CD4-positive, CD25-positive, alpha-beta regulatory T cell (primary cell): ENCODE measurements at regions not wholly inside any gene's neighbourhood (a gene's known extent, or its start where the extent isn't known, plus 50 kb on each side); places are given as distances from the start of the nearest gene placed in this dataset.

ENCODE experiments used
- ATAC-seq, 2 donors: fragments of 150-1000 bp; cut with Tn5 transposase; one replicate each; pipeline ENCODE4 v1.10.0; 2021; ENCODE audit warnings: low read depth in 2 of 2, moderate number of reproducible peaks in 2 of 2, moderate library complexity in 1 of 2
- DNase-seq, 3 donors: peaks; one replicate each; pipeline versions ENCODE4 v3.0.0 to v3.0.0-alpha.2; 2012 to 2022; ENCODE audit warnings: mixed read lengths in 1 of 3
- H3K27ac ChIP-seq: one replicate; pipeline ENCODE4 v1.7.0; 2013; ENCODE audit warnings: mild to moderate bottlenecking, low read length; ENCODE audit not compliant: insufficient read depth, poor library complexity, severe bottlenecking
- H3K27me3 ChIP-seq: one replicate; pipeline ENCODE4 v1.7.0; 2013; ENCODE audit warnings: low read length; ENCODE audit not compliant: control insufficient read depth, insufficient read depth
- H3K36me3 ChIP-seq: one replicate; pipeline ENCODE4 v1.7.0; 2013; ENCODE audit warnings: mild to moderate bottlenecking, low read length, moderate library complexity; ENCODE audit not compliant: control insufficient read depth, insufficient read depth
- H3K4me1 ChIP-seq: 2 replicates; pipeline ENCODE4 v1.7.0; 2013; ENCODE audit warnings: mild to moderate bottlenecking, low read length; ENCODE audit not compliant: insufficient read depth, control insufficient read depth, poor library complexity, severe bottlenecking
- H3K4me3 ChIP-seq: one replicate; pipeline ENCODE4 v1.7.0; 2013; ENCODE audit warnings: low read depth, mild to moderate bottlenecking, low read length, moderate library complexity
- H3K9me3 ChIP-seq, 2 experiments: 1 replicate in 1 of 2; 2 replicates in 1 of 2; pipeline ENCODE4 v1.7.0; 2013; ENCODE audit warnings: low read length in 2 of 2, mild to moderate bottlenecking in 1 of 2, moderate library complexity in 1 of 2; ENCODE audit not compliant: control insufficient read depth in 2 of 2
- H3K27ac Mint-ChIP-seq, 3 donors: one replicate each; pipeline ENCODE4 v1.8.0; 2020 to 2022; ENCODE audit warnings: mild to moderate bottlenecking in 3 of 3, mixed read lengths in 3 of 3, moderate library complexity in 2 of 3
- H3K27me3 Mint-ChIP-seq: one replicate; pipeline ENCODE4 v1.8.0; 2022; ENCODE audit warnings: mild to moderate bottlenecking, mixed read lengths
- H3K36me3 Mint-ChIP-seq: one replicate; pipeline ENCODE4 v1.8.0; 2020; ENCODE audit warnings: mixed read lengths
- H3K4me1 Mint-ChIP-seq, 4 donors: one replicate each; pipeline ENCODE4 v1.8.0; 2020 to 2022; ENCODE audit warnings: mixed read lengths in 4 of 4, mild to moderate bottlenecking in 1 of 4
- H3K4me3 Mint-ChIP-seq, 4 donors: one replicate each; pipeline ENCODE4 v1.8.0; 2020 to 2022; ENCODE audit warnings: mild to moderate bottlenecking in 4 of 4, mixed read lengths in 4 of 4, moderate library complexity in 3 of 4
- H3K9me3 Mint-ChIP-seq, 7 donors: one replicate each; pipeline ENCODE4 v1.8.0; 2020 to 2022; ENCODE audit warnings: mixed read lengths in 7 of 7, mild to moderate bottlenecking in 3 of 7, moderate library complexity in 2 of 7

DNA sequence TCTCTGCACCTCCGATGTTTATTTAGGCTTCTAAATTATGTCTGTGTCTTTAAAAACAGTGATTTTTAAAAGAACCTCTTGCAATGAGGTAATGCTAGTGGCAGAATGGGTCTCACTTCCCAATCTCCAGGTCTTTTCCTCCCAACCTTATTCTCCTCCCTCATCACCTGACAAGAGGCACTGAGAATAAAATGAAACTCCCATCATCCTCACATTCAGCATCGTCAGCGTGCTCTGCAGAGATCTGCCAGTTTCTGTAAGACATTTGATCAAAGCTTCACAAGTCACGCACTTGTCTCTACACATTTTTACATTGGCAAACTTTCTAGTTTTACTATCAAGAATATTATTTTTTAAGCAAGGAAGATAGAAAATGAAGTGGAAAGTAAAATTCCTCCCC is 420.5 kb downstream of the GABRB3 start:
- H3K9me3 ChIP-seq, result peaks cover 0 to 3% of the 10 kb centered on the region in 2 experiments
- H3K4me3 ChIP-seq, result no peak overlapping the region
- ATAC-seq (no peak), DNase-seq (no peak)
- Mint-ChIP-seq H3K4me3 (no peak overlapping the region), H3K36me3 (no peaks in the 10 kb centered on the region), H3K4me1 (no peaks in the 10 kb centered on the region), H3K27ac (no peak overlapping the region), H3K27me3 (no peaks in the 10 kb centered on the region), H3K9me3 (peaks cover 3 to 9% (median 6%) of the 10 kb centered on the region in 7 donors)
- H3K36me3 ChIP-seq, result no peaks in the 10 kb centered on the region
- H3K27ac ChIP-seq, result no peak overlapping the region
- no peaks in the 10 kb centered on the region for H3K27me3 ChIP-seq
- no peaks in the 10 kb centered on the region for H3K4me1 ChIP-seq

DNA sequence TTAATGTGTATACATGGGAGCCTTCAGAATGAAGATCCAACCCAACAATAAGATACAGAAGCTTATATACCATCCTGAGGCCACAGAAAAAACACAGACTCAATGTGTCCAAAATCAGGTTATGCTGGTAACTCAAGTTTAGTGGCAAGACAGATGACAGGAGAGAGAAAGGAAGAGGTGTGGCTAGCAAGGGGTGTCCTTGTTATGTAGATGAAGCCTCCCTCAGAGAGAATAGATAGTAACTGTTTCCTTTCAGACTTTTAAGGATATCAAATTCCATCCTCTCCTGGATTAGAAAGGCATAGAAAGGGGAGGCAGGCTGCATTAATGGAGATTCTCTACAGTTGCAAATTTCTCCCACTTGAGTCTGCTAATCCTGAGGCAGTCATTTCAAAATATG is 447.4 kb downstream of the GABRB3 start:
- no peak overlapping the region for H3K27ac ChIP-seq
- H3K9me3 Mint-ChIP-seq, result peaks cover 0 to 18% (median 4%) of the 10 kb centered on the region in 7 donors
- no peaks in the 10 kb centered on the region for H3K9me3 ChIP-seq
- no peaks in the 10 kb centered on the region for H3K4me1 ChIP-seq
- no peak for DNase-seq
- no peak overlapping the region for H3K27ac Mint-ChIP-seq
- H3K27me3 Mint-ChIP-seq, result no peaks in the 10 kb centered on the region
- no peak overlapping the region for H3K4me3 ChIP-seq
- no peak overlapping the region for H3K4me3 Mint-ChIP-seq
- ATAC-seq, result no peak
- no peaks in the 10 kb centered on the region for H3K36me3 ChIP-seq
- no peaks in the 10 kb centered on the region for H3K4me1 Mint-ChIP-seq
- H3K27me3 ChIP-seq, result no peaks in the 10 kb centered on the region
- no peaks in the 10 kb centered on the region for H3K36me3 Mint-ChIP-seq

DNA sequence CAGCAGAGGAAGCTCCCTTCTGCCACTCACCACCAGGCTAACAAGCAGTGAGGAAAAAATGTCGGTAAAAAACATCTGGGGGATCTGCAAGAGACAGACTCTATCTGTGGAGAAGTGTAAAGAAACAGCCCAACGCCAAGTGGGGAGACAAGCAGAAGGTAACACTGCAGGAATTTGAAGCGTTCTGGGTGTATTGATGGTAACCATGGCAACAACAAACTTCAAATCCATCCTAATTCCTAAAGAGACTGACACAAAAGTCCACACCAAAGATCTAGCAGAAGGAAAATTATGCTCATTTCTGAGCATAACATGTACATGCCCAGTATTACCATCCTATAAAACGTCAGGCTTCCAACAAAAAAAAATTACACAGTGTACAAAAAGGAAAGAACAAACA is 449.3 kb downstream of the GABRB3 start:
- Histone ChIP-seq H3K27ac (no peak overlapping the region), H3K4me3 (no peak overlapping the region), H3K9me3 (no peaks in the 10 kb centered on the region), H3K36me3 (no peaks in the 10 kb centered on the region), H3K4me1 (no peaks in the 10 kb centered on the region), H3K27me3 (no peaks in the 10 kb centered on the region)
- no peaks in the 10 kb centered on the region for H3K4me1 Mint-ChIP-seq
- ATAC-seq (no peak), DNase-seq (no peak)
- no peak overlapping the region for H3K27ac Mint-ChIP-seq
- no peaks in the 10 kb centered on the region for H3K27me3 Mint-ChIP-seq
- peaks cover 0 to 18% (median 8%) of the 10 kb centered on the region in 7 donors for H3K9me3 Mint-ChIP-seq
- H3K36me3 Mint-ChIP-seq, result no peaks in the 10 kb centered on the region
- H3K4me3 Mint-ChIP-seq, result no peak overlapping the region

GRCh38 chr15:26318689-26319088 is 454.2 kb downstream of the GABRB3 start:
- no peaks in the 10 kb centered on the region for H3K27me3 ChIP-seq
- ATAC-seq (no peak), DNase-seq (no peak)
- no peaks in the 10 kb centered on the region for H3K9me3 ChIP-seq
- H3K4me1 ChIP-seq, result no peaks in the 10 kb centered on the region
- H3K27me3 Mint-ChIP-seq, result no peaks in the 10 kb centered on the region
- H3K9me3 Mint-ChIP-seq, result peaks cover 0 to 10% (median 8%) of the 10 kb centered on the region in 7 donors
- no peaks in the 10 kb centered on the region for H3K36me3 Mint-ChIP-seq
- no peak overlapping the region for H3K4me3 ChIP-seq
- H3K36me3 ChIP-seq, result no peaks in the 10 kb centered on the region
- no peak overlapping the region for H3K27ac ChIP-seq
- no peaks in the 10 kb centered on the region for H3K4me1 Mint-ChIP-seq
- no peak overlapping the region for H3K27ac Mint-ChIP-seq
- no peak overlapping the region for H3K4me3 Mint-ChIP-seq

DNA sequence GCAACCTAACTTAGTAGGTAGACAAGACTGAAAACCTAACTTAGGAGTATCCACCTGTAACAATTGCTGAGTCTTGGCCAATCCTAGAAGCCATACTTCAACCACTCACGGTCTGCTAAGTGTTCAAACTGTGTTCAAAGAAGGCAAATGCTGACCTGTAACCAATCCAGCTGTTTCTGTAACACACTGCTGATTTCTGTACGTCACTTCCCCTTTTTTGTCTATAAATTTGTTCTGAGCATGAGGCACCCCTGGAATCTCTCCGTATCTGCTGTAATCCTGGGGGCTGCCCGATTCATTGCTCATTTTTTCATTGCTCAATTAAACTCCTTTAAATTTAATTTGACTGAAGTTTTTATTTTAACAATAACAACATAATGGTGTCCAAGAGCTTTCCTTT is 451.4 kb upstream of the ATP10A start:
- DNase-seq (no peak), ATAC-seq (no peak)
- H3K4me1 ChIP-seq, result no peaks in the 10 kb centered on the region
- Mint-ChIP-seq H3K36me3 (no peaks in the 10 kb centered on the region), H3K4me3 (no peak overlapping the region), H3K27me3 (no peaks in the 10 kb centered on the region), H3K9me3 (peaks cover 0 to 12% (median 5%) of the 10 kb centered on the region in 7 donors), H3K4me1 (no peaks in the 10 kb centered on the region), H3K27ac (no peak overlapping the region)
- H3K4me3 ChIP-seq, result no peak overlapping the region
- no peak overlapping the region for H3K27ac ChIP-seq
- no peaks in the 10 kb centered on the region for H3K36me3 ChIP-seq
- no peaks in the 10 kb centered on the region for H3K27me3 ChIP-seq
- H3K9me3 ChIP-seq, result no peaks in the 10 kb centered on the region

GRCh38 chr15:26311710-26312236 is 448.6 kb upstream of the ATP10A start:
- Histone ChIP-seq H3K27me3 (no peaks in the 10 kb centered on the region), H3K4me3 (no peak overlapping the region), H3K9me3 (peaks cover 0 to 7% of the 10 kb centered on the region in 2 experiments), H3K4me1 (no peaks in the 10 kb centered on the region), H3K36me3 (no peaks in the 10 kb centered on the region), H3K27ac (no peak overlapping the region)
- DNase-seq, result no peak
- Mint-ChIP-seq H3K4me1 (no peaks in the 10 kb centered on the region), H3K4me3 (no peak overlapping the region), H3K27me3 (no peaks in the 10 kb centered on the region), H3K9me3 (peaks cover 1 to 23% (median 5%) of the 10 kb centered on the region in 7 donors), H3K36me3 (no peaks in the 10 kb centered on the region), H3K27ac (no peak overlapping the region)
- no peak for ATAC-seq

GRCh38 chr15:26298659-26299170 is 435.6 kb upstream of the ATP10A start:
- ATAC-seq, result no peak
- no peak overlapping the region for H3K4me3 ChIP-seq
- no peaks in the 10 kb centered on the region for H3K36me3 ChIP-seq
- H3K4me1 ChIP-seq, result no peaks in the 10 kb centered on the region
- no peaks in the 10 kb centered on the region for H3K4me1 Mint-ChIP-seq
- no peaks in the 10 kb centered on the region for H3K27me3 Mint-ChIP-seq
- H3K9me3 ChIP-seq, result peaks cover 0 to 2% of the 10 kb centered on the region in 2 experiments
- peaks cover 0 to 15% (median 4%) of the 10 kb centered on the region in 7 donors for H3K9me3 Mint-ChIP-seq
- H3K27me3 ChIP-seq, result no peaks in the 10 kb centered on the region
- H3K27ac ChIP-seq, result no peak overlapping the region
- no peak for DNase-seq
- H3K4me3 Mint-ChIP-seq, result no peak overlapping the region
- no peaks in the 10 kb centered on the region for H3K36me3 Mint-ChIP-seq
- H3K27ac Mint-ChIP-seq, result no peak overlapping the region

GRCh38 chr15:26298010-26298658 is 435.0 kb upstream of the ATP10A start:
- Histone ChIP-seq H3K4me3 (no peak overlapping the region), H3K27me3 (no peaks in the 10 kb centered on the region), H3K4me1 (no peaks in the 10 kb centered on the region), H3K36me3 (no peaks in the 10 kb centered on the region), H3K27ac (no peak overlapping the region), H3K9me3 (peaks cover 0 to 2% of the 10 kb centered on the region in 2 experiments)
- Mint-ChIP-seq H3K9me3 (peaks cover 3 to 15% (median 5%) of the 10 kb centered on the region in 7 donors), H3K4me3 (no peak overlapping the region), H3K27ac (no peak overlapping the region), H3K4me1 (no peaks in the 10 kb centered on the region), H3K36me3 (no peaks in the 10 kb centered on the region), H3K27me3 (no peaks in the 10 kb centered on the region)
- ATAC-seq (no peak), DNase-seq (no peak)
